A172 (cell line): ENCODE measurements at regions not wholly inside any gene's neighbourhood (a gene's known extent, or its start where the extent isn't known, plus 50 kb on each side); places are given as distances from the start of the nearest gene placed in this dataset.
A peak's percentile ranks its signal among the peaks of the same experiment; 100 is the strongest.

ENCODE experiments used
- DNase-seq: peaks from one replicate; pipeline ENCODE4 v3.0.0-alpha.2; 2015; ENCODE audit warnings: low spot score

GRCh38 chr1:116262995-116263385, 110.1 kb upstream of the ATP1A1 start:
- DNase-seq = no peak

DNA sequence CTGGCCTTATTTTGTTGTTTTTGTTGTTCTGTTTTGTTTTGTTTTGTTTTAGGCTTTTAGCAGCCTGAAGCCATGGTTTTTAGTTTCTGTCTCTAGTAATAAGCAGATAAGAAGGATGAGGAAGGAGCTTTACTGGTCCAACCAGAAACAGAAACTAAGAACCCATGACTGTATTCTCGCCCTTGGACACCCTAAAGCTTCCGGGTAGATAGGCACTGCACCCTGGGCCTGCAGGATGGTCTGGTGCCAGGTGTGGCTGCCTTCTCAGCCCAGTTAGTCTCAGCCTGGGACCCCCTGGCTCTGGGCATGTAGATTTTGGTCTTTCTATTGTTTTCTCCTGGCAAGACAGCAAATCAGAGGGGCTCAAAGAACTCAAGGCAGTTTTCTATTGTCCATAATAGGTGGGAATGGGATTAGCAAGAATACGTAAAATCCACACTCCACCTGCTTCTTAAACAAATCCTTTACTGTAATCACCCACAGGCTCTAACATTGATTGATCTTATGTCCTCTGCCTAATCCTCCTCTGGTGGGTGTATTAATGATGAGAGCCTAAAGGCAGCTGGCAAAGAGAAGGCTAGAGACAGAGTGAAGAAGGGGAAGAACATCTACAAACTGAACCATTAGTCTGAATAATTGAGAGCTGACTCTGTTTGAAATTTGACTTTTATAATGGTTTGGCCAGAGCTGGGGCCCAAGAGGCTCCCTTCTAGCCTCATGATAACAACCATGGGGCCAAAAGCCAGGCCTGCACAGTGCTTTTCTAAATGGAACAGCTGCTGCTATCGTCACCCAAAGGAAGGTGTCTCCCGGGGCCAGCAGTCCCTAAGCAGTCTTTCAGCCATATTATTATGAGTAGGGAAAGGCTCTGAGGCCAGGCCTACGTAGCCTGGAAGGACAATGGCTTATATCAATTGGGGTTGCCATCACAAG, 106.8 kb upstream of the ATP1A1 start:
- no peak for DNase-seq

- DNase-seq = no peak
These were observed 106.2 kb upstream of the ATP1A1 start for GRCh38 chr1:116266864-116267212.

- DNase-seq = peak; percentile 66
These were observed 104.8 kb upstream of the ATP1A1 start for GRCh38 chr1:116268211-116268610.

- no peak for DNase-seq
These were observed 102.6 kb upstream of the ATP1A1 start for GRCh38 chr1:116270316-116271057.

DNA sequence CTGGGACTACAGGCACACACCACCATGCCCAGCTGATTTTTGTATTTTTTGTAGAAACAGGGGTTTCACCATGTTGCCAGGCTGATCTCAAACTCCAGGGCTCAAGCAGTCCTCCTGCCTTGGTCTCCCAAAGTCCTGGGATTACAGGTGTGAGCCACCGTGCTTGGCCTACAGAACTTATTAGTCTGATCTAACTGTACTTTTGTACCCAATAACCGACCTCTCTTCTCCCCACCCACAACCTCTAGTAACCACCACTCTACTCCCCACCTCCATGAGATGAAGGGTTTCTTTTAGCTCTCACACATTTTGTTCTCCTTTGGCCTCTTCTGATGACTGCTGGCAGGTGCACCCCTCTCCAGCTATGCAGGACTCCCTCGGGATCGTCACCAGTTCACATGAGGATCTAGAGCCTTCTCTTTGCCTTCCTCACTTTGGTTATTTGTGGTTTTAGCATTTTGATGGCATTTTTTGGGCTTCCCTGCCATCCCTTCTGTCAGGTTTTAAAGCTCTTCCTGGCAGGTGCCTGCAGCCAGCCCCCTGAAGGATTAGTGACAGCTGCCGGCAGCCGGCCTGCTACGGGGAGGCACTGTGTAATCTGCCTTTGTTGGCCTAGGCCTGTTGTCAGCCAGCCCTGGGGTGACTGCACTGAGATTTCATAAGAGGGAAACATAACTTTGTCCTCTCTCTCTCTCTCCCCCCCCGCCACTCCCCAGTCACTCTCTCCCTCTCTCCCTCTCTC, 99.8 kb upstream of the ATP1A1 start:
- DNase-seq = no peak

GRCh38 chr1:116276532-116276931, 96.5 kb upstream of the ATP1A1 start:
- no peak for DNase-seq

DNA sequence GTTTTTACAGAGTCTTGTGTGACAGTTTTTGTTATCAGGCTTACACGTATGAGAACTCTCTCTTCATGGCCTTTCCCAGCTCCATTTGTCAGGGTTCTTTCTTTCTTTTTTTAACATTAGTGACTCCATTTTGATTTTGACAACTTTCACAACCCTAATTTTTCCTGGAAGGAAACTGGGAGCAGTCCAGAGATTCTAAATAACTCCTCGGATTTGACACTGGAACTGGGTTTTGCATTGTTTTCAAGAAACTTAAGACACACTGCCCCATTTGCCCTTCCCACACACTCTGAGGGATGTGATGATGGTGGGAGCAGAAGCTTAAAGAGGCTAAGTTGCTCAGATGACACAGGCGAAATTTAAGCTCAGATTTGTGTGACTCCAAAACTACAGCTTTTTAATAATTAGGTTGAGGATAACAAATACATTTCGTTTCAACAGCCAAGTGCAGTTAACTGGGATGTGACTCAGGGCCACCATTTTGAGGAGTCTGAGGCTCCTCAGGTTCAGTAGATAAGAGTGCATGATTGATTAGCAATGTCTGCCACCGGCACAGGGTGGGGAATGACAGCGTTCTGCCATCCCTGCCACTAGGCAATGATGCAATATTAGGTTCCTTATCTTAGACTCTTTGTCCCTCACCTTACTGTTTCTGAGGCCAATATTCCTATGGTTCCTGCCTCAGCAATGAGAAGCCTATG, 95.1 kb upstream of the ATP1A1 start:
- DNase-seq = no peak

DNA sequence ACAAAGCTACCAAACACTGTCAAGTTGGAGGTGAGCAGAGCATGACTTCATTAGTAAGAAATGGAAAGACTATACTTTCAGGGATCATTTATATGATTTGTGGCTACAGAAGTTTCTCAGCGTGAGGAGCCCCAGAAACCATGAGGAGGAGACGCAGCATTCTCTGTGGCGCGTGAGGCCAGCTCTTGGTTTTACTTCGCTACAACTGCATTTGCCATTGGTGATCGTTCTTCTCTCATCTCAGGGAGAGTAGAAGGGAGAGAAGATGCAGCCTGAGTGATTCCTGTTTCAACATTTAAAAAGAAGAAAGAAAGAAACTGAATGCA, 94.5 kb upstream of the ATP1A1 start:
- DNase-seq = no peak

- DNase-seq = no peak
These were observed 93.3 kb upstream of the ATP1A1 start for GRCh38 chr1:116279715-116280114.

DNA sequence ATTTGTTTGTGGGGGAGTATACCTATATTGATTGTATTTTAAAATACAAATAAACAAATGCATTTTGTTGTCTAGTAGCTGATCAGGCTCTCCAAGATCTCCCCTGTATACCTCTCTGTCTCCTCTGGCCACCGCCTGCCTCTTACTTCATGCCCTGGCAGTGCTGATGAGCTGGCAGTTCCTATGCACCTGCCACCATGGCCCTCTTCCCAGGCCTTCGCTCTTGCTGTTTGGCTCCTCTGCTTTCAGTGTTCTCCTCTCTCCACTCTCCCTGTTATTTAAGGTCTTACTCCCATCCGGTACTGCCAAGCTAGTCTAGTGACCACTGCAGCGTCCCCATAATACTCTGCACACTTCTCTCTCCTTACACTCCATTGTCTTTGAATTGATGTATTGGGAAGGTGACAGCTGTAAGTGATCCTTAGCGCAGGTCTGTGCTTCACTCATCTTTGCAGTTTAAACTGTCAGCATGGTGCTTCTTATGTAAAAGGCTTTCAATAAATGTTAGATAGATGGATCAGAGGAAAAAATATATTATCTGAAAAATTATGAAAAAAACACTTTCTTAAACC, 88.1 kb upstream of the ATP1A1 start:
- DNase-seq = no peak

DNA sequence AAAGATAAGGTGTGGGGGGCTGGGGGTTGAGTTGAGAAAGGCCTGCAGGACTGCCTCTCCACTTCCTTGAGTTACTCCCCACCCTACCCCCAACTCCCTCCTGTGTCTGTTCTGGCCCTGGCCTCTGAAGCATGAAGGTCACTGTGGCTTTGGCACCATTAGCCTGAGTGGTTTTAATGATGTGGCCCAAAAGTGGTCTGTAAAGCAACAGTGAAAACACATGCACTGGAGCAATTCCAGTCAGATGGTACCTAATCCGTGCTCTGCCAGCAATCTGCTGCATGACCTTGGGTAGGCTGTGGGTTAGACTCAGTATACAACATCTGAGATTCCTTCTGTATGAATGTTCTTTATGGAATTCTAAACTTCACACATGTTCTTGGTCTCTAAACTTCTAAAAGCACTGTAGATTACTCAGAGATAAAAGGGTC, 86.5 kb upstream of the ATP1A1 start:
- no peak for DNase-seq

GRCh38 chr1:116287341-116288200, 85.5 kb upstream of the ATP1A1 start:
- DNase-seq = no peak

DNA sequence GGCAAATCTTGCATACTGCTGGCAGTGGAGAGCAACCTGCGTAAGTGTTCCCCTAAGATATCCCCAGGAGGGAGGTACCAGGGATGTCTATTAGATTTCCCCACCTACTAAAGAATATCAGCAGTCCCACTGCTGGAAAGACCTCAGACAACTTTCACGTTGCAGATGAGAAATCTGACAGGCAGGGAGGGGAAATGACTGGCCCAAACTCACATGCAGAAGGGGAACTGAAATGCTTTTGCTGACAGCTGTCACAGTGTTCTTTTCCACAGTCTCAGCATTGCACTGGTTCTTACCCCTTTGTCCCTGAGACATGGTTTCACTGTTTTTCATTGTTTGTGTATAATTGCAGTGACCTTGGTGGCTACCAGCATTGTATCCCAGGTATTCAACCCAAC, 84.8 kb upstream of the ATP1A1 start:
- no peak for DNase-seq

- no peak for DNase-seq
These were observed 83.9 kb upstream of the ATP1A1 start for GRCh38 chr1:116289193-116289592.

- DNase-seq = peak; percentile 56
These were observed 82.8 kb upstream of the ATP1A1 start for GRCh38 chr1:116290085-116290705.

- DNase-seq = no peak
These were observed 82.0 kb upstream of the ATP1A1 start for GRCh38 chr1:116291024-116291423.

- DNase-seq = no peak
These were observed 79.9 kb upstream of the ATP1A1 start for GRCh38 chr1:116292929-116293725.

- no peak for DNase-seq
These were observed 75.4 kb upstream of the ATP1A1 start for GRCh38 chr1:116297495-116298212.
